Cardiac septum (tissue), 1 donor: ENCODE measurements at regions not wholly inside any gene's neighbourhood (a gene's known extent, or its start where the extent isn't known, plus 50 kb on each side); places are given as distances from the start of the nearest gene placed in this dataset.
"Not testable (repeated sequence)": the region's sequence is repeated elsewhere in the genome, so short reads cannot be mapped to it uniquely, and the experiment has no call there.

ENCODE experiments used
- DNase-seq: peaks from one replicate; pipeline ENCODE4 v3.0.0-alpha.2; 2020; ENCODE audit warnings: low spot score
- intact Hi-C: fragments of 100-400 bp; cut with DNase I; formaldehyde crosslinking; loops from one replicate; pipeline ENCODE4 v1.14.0; 2022
- donor health status: DM: no; HTN: no; CAD: no.

GRCh38 chrX:50967736-50968135 is 57.2 kb downstream of the BMP15 start:
- intact Hi-C loops, result no loop called here
- DNase-seq, result no peak

- DNase-seq, intact Hi-C loops: not testable (repeated sequence)
These were observed 58.5 kb downstream of the BMP15 start for GRCh38 chrX:50968871-50969635.

GRCh38 chrX:50971395-50971794 is 60.9 kb downstream of the BMP15 start:
- intact Hi-C loops, result no loop called here
- DNase-seq, result no peak

GRCh38 chrX:50973199-50973598 is 62.7 kb downstream of the BMP15 start:
- DNase-seq, result no peak
- intact Hi-C loops, result no loop called here

GRCh38 chrX:50978920-50979682 is 68.6 kb downstream of the BMP15 start:
- intact Hi-C loops, result no loop called here
- DNase-seq, result no peak

- intact Hi-C loops, result no loop called here
- DNase-seq, result no peak
These were observed 69.7 kb downstream of the BMP15 start for GRCh38 chrX:50980251-50980650.

GRCh38 chrX:50988649-50989048 is 78.1 kb downstream of the BMP15 start:
- DNase-seq, result no peak
- intact Hi-C loops, result loop anchor here (2.0 kb wide), 2 partner anchors 240 to 298 kb away; no protein-coding TSS in a partner anchor

GRCh38 chrX:50996930-50997329 is 86.4 kb downstream of the BMP15 start:
- intact Hi-C loops, result no loop called here
- DNase-seq, result no peak

- intact Hi-C loops, DNase-seq: not testable (repeated sequence)
These were observed 89.8 kb downstream of the BMP15 start for GRCh38 chrX:51000384-51000783.

- not testable (repeated sequence) for DNase-seq
These were observed 91.4 kb downstream of the BMP15 start for GRCh38 chrX:51001733-51002632.

GRCh38 chrX:51006064-51006463 is 95.5 kb downstream of the BMP15 start:
- DNase-seq, result no peak
- intact Hi-C loops, result no loop called here

More at GRCh38 chrX:51001733-51002632, 91.4 kb downstream of the BMP15 start:
- intact Hi-C loops, result not testable (repeated sequence)

GRCh38 chrX:51024106-51024696 is 113.7 kb downstream of the BMP15 start:
- no peak for DNase-seq
- intact Hi-C loops, result no loop called here

GRCh38 chrX:51026862-51027261 is 116.3 kb downstream of the BMP15 start:
- intact Hi-C loops, result no loop called here

GRCh38 chrX:51035746-51036145 is 125.2 kb downstream of the BMP15 start:
- intact Hi-C loops, result no loop called here
- DNase-seq, result no peak

More at GRCh38 chrX:51026862-51027261, 116.3 kb downstream of the BMP15 start:
- no peak for DNase-seq

- DNase-seq, result no peak
- intact Hi-C loops, result no loop called here
These were observed 137.4 kb downstream of the BMP15 start for GRCh38 chrX:51047950-51048349.

GRCh38 chrX:51053741-51054140 is 143.2 kb downstream of the BMP15 start:
- DNase-seq, result no peak
- intact Hi-C loops, result no loop called here

- intact Hi-C loops, result no loop called here
- DNase-seq, result no peak
These were observed 187.5 kb downstream of the BMP15 start for GRCh38 chrX:51098046-51098445.

- DNase-seq, intact Hi-C loops: not testable (repeated sequence)
These were observed 208.8 kb downstream of the BMP15 start for GRCh38 chrX:51119058-51119926.
